8988T (cell line): ENCODE measurements at regions not wholly inside any gene's neighbourhood (a gene's known extent, or its start where the extent isn't known, plus 50 kb on each side); places are given as distances from the start of the nearest gene placed in this dataset.
A peak's percentile ranks its signal among the peaks of the same experiment; 100 is the strongest.
"Not testable (repeated sequence)": the region's sequence is repeated elsewhere in the genome, so short reads cannot be mapped to it uniquely, and the experiment has no call there.

ENCODE experiments used
- DNase-seq: peaks from one replicate; pipeline ENCODE4 v3.0.0; 2011

- DNase-seq, result not testable (repeated sequence)
Measured at GRCh38 chr3:48101301-48101650, 85.1 kb upstream of the MAP4 start.

GRCh38 chr3:48092270-48092669 is 76.1 kb upstream of the MAP4 start:
- no peak for DNase-seq

- DNase-seq, result no peak
Measured at GRCh38 chr3:48090166-48090939, 74.1 kb upstream of the MAP4 start.

GRCh38 chr3:48088749-48089466 is 72.7 kb upstream of the MAP4 start:
- peak; percentile 91 for DNase-seq

- DNase-seq, result no peak
Measured at GRCh38 chr3:48088056-48088748, 72.0 kb upstream of the MAP4 start.

GRCh38 chr3:48086705-48087104 is 70.5 kb upstream of the MAP4 start:
- DNase-seq, result no peak

- DNase-seq, result no peak
Measured at GRCh38 chr3:48084929-48085328, 68.7 kb upstream of the MAP4 start.

GRCh38 chr3:48084170-48084569 is 68.0 kb upstream of the MAP4 start:
- DNase-seq, result no peak

- no peak for DNase-seq
Measured at GRCh38 chr3:48082580-48083184, 66.5 kb upstream of the MAP4 start.

GRCh38 chr3:48077815-48078214 is 61.6 kb upstream of the MAP4 start:
- DNase-seq, result no peak

- no peak for DNase-seq
Measured at GRCh38 chr3:48070030-48070429, 53.8 kb upstream of the MAP4 start.

GRCh38 chr3:48069339-48069738 is 53.1 kb upstream of the MAP4 start:
- DNase-seq, result no peak

- no peak for DNase-seq
Measured at GRCh38 chr3:48068886-48069285, 52.7 kb upstream of the MAP4 start.

- not testable (repeated sequence) for DNase-seq
Measured at GRCh38 chr3:48068320-48068719, 52.1 kb upstream of the MAP4 start.

GRCh38 chr3:48067271-48067670 is 51.1 kb upstream of the MAP4 start:
- DNase-seq, result no peak
